Inferior parietal cortex (tissue), 1 donor: ENCODE measurements at regions not wholly inside any gene's neighbourhood (a gene's known extent, or its start where the extent isn't known, plus 50 kb on each side); places are given as distances from the start of the nearest gene placed in this dataset.

ENCODE experiments used
- DNase-seq: peaks from one replicate; pipeline ENCODE4 v3.0.0-alpha.2; 2016; ENCODE audit errors: extremely low spot score

DNA sequence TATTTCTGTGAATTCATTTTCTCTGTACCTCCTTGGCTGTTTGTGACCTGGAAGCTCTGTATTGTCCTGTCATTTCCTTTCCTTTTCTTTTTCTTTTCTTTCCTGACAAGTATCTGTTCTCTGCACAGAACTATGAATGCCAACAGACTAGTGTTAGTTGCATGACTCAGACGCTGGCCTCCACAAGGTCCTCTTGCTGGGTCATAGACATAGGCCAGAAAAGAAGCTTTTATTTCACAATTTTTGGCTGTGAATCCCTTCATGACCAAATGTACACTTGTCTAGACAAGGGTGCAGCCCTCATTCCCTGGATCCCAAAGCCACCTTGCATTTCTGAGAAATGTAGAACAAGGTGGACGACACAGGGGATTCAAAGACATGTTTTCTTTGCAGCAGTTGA, 104.1 kb upstream of the MTNR1B start:
- DNase-seq, result no peak

DNA sequence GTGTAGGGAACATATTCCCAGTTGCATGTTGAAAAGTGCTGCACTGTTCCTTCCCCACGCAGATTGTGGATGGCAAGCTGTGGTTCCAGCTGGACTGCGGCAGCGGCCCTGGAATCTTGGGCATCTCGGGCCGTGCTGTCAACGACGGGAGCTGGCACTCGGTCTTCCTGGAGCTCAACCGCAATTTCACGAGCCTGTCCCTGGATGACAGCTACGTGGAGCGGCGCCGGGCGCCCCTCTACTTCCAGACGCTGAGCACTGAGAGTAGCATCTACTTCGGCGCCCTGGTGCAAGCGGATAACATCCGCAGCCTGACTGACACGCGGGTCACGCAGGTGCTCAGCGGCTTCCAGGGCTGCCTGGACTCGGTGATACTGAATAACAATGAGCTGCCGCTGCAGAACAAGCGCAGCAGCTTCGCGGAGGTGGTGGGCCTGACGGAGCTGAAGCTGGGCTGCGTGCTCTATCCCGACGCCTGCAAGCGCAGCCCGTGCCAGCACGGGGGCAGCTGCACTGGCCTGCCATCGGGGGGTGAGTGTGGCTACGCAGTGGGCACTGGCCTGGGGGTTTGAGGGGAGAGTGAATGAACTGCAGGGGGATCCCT, 102.7 kb upstream of the MTNR1B start:
- DNase-seq, result no peak

- DNase-seq, result no peak
These were observed 101.4 kb upstream of the MTNR1B start for GRCh38 chr11:92867913-92868619.

DNA sequence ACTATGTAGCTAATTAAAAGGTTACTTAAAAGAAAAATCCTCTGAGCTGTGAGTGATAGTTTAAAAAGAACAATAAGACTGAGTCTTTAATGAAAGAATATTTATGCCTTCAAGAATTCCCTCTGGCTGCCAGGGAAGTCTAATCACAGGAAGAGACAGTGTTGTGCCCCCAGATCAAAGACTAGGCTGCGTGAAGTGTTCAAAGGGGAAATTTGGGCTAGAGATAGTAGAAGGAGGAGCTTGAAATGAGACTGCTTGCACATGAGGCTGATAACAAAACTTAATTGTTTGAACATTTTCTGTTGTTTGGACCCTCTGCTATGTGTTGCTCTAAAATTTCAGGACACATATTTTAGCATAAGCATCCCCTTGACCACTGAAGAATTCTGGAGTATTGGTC, 99.7 kb upstream of the MTNR1B start:
- DNase-seq, result no peak

DNA sequence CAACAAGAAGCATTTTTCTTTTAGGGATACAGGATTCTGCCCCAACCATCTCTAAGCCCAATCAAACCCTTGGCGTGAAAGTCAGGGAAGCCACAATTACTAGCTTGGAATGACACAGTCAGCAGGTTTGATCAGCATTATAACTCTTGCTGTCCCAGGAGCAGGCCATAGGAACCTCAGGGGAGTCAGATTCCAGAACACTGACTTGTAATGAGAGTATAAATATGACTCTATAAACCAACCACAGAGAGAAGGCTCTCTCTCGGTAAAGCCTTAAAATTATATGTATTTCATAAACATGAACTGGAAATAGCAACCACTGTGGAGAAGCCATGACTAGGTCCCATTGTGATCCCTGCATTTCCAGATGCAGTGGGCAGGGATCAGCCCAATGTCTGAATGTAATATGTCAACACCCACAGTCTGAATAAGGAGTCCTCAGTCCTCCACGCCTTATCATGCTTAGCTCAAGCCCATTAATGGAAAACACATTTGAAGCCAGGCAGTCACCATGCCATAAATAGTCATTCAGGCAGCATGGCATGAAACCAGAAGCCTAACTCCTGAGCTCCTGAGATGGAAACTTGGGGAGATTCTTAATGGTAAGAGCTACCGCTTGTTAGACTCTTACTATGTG, 99.1 kb upstream of the MTNR1B start:
- no peak for DNase-seq

- no peak for DNase-seq
These were observed 95.9 kb upstream of the MTNR1B start for GRCh38 chr11:92873551-92873950.

DNA sequence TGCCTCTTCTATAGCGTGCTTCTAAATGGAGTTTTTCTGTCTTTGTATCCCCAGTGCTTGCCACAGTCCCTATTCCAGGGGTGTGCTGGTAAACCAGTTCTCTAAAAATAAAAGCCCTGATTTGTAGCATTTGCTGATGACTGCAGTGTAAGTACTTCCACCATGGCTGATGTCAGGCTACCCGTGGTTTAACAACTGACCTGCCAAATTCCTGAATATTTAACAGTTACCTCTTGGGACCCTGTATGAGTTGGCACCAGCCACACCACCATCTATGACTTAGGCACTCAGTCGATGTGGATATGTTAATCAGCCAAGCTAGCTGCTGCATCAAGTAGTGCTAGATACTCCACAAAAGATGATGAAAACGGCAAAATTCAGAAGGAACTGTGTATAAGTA, 94.0 kb upstream of the MTNR1B start:
- no peak for DNase-seq

- DNase-seq, result no peak
These were observed 90.4 kb upstream of the MTNR1B start for GRCh38 chr11:92879086-92879485.

GRCh38 chr11:92880381-92880780, 89.1 kb upstream of the MTNR1B start:
- no peak for DNase-seq

DNA sequence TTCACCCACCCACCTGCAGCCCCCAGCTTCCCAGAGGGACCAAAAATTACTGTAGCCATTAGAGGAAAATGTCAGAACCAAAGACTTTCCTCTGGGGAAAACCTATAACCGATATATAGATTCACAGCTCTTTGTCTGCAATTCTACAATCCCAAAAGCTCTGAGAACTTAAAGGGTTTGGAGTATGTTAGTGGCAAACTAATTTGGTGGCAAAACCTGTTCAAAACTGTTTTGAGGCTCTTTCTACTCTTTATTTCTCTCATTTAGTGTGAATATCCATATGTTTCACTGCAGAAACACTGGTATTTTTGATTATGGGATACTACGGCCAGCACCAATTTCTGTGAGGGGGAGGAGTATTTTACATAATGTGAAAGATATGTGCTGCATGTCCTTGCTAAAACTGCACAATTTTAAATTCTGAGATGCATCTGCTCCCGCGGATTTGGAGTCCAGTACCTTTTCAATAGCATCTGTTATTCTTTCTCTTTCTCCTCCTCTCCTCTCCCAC, 87.5 kb upstream of the MTNR1B start:
- DNase-seq, result peak; percentile 53

DNA sequence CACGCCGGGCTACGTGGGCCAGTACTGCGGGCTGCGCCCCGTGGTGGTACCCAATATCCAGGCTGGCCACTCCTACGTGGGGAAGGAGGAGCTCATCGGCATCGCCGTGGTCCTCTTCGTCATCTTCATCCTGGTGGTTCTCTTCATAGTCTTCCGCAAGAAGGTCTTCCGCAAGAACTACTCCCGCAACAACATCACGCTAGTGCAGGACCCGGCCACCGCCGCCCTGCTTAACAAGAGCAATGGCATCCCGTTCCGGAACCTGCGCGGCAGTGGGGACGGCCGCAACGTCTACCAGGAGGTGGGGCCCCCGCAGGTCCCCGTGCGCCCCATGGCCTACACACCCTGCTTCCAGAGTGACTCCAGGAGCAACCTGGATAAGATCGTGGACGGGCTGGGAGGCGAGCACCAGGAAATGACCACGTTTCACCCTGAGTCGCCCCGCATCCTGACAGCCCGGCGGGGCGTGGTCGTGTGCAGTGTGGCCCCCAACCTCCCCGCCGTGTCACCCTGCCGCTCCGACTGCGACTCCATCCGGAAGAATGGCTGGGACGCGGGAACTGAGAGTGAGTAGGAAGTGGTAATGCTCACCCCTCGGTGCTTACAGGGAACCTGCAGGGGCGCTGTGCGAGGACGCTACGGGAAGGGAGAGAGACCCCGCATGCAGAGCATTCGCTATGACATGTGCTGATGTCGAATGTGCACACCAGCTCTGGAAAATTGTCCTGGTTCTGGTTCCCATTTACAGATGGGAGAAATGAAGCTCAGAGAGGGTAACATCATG, 86.4 kb upstream of the MTNR1B start:
- no peak for DNase-seq

DNA sequence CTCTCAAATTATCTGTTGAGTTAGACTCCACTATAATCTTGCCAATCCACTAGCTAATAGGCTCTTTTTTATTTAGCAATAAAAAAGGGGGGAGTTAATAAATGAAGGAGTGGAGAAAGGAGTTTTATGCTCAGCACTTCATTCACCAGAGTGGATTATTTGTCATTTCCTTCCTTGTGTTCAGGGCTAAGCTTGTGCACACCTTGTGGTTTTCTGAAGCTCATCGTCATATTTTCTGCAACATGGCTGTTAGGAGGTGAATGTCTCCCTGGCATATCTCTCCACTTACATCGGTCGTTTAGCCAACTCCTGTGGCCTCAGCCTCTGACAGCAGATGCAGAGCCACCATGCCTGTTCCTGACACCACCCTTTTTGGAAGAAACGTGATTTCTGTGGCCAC, 83.9 kb upstream of the MTNR1B start:
- DNase-seq, result no peak

GRCh38 chr11:92886243-92886905, 83.1 kb upstream of the MTNR1B start:
- DNase-seq, result peak; percentile 90

DNA sequence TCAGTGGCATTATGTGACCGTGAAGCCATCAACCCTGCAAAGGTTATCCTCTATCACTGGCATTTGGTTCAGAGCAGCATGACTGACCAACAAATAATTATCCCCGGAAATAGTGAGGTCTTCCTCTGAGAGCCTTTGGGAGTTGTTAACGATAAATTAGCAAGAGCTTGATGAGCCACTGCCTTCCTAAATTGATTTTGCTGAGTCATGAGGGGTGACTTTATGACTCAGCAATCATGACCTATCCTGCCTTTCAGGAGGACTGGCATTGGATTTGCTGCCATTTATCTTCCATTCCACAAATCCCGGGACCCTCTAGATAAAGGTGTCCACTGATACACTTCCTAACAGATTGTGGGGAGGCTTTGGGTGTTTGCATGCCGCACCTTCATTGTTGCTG, 80.8 kb upstream of the MTNR1B start:
- DNase-seq, result no peak

DNA sequence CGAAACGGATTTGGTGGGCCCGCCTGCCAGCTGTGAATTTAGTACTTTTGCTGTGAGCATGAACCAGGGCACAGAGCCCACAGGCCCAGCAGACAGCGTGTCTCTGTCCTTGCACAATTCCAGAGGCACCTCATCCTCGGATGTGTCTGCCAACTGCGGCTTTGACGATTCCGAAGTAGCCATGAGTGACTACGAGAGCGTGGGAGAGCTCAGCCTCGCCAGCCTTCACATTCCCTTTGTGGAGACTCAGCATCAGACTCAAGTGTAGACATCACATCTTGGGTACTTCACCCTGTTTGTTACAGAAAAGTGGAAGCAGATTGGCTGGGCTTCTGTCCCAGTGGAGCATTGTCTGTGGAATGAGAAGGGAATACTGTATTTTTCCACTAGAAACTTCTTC, 78.6 kb upstream of the MTNR1B start:
- DNase-seq, result no peak

DNA sequence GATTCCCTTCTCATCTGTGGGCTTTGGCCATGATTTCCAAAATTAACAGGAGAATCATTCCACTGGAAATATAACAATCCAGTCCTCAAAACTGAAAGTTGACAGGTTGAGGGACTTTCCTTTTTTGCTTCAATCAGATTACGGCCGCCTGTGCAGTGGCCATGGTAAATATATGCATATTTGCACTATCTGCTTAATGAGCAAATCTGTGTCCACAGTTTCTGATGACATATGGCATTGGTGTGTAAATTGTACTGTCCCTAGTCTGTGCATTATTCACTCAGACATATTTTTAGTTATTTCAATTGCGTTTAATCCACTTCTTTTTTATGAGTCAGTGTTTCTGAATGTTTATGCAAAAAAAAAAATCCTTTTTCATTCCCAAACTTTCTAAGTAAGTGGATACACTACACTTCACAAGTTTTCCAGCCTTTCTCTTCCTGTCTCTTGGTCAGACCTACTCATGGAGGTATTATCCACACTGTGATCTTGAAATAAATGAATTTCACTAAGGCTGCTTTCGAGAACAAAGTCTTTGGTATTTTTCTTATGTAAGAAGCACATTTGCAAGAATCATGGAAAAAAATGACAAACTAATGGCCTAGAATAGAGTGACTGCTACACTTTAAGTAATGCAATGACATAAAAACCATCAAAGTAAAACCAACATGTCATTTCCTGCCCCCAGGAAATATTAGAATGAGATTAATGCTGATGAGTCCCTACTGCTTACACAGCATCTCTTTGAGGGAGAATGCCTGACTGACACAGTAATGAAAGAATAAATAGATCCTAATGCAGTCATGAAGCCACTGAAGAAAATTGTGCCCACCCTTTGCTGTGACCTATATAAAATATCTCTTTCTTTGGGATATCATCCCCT, 76.4 kb upstream of the MTNR1B start:
- no peak for DNase-seq

DNA sequence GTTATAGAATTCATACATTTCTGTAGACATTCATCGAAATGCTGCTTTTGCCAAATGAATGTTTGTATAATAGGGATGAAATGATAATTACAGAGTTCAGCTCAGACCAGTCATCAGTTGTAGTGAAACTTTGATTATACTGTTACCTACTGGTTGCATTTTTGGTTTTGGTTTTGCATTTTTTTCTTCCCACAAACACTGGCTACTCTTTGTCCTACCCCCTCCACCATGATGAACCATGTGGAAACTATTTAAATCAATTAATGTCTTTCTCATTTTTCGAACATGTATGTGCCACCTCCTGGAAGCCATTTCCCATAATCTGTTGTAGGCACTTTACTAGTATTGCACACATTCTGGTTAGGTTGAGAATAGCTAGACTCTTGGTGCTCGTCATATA, 75.3 kb upstream of the MTNR1B start:
- DNase-seq, result no peak

- no peak for DNase-seq
These were observed 72.0 kb upstream of the MTNR1B start for GRCh38 chr11:92897487-92897886.

GRCh38 chr11:92902417-92902816, 67.0 kb upstream of the MTNR1B start:
- DNase-seq, result no peak

- no peak for DNase-seq
These were observed 61.8 kb upstream of the MTNR1B start for GRCh38 chr11:92907671-92908070.

- DNase-seq, result no peak
These were observed 60.2 kb upstream of the MTNR1B start for GRCh38 chr11:92909214-92909613.
